Stimulated activated CD4-positive, alpha-beta T cell treated with anti-CD3 and anti-CD28 coated beads, Interleukin-15, amount 100 ng/mL, for 24 hours (primary cell): ENCODE measurements at regions not wholly inside any gene's neighbourhood (a gene's known extent, or its start where the extent isn't known, plus 50 kb on each side); places are given as distances from the start of the nearest gene placed in this dataset.
A peak's percentile ranks its signal among the peaks of the same experiment; 100 is the strongest.
"Not testable (repeated sequence)": the region's sequence is repeated elsewhere in the genome, so short reads cannot be mapped to it uniquely, and the experiment has no call there.

Experiments used
- DNase-seq: peaks from one replicate; pipeline ENCODE4 v3.0.0-alpha.2; 2020

DNA sequence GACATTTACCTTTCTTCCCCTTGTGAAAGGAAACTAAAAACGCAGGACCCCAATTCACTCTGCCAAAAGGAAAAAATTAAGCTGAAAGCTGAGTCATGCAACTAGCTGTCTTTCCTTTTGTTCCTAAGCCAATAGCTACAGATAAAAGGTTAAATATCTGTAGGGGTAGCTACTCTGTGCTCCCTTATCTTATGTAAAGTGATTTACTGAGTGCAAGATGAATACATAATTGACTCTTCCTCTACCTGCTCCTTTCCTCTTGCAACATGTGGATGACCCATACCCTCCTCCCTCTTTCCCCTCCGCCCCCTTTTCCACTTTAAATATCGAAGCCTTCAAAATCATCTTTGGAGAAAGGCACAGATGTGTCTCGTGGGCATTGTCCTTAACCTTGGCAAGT is 68.0 kb upstream of the ZNF157 start:
- no peak for DNase-seq

- DNase-seq: not testable (repeated sequence)
Observed at GRCh38 chrX:47306471-47307023, 63.8 kb upstream of the ZNF157 start.

DNA sequence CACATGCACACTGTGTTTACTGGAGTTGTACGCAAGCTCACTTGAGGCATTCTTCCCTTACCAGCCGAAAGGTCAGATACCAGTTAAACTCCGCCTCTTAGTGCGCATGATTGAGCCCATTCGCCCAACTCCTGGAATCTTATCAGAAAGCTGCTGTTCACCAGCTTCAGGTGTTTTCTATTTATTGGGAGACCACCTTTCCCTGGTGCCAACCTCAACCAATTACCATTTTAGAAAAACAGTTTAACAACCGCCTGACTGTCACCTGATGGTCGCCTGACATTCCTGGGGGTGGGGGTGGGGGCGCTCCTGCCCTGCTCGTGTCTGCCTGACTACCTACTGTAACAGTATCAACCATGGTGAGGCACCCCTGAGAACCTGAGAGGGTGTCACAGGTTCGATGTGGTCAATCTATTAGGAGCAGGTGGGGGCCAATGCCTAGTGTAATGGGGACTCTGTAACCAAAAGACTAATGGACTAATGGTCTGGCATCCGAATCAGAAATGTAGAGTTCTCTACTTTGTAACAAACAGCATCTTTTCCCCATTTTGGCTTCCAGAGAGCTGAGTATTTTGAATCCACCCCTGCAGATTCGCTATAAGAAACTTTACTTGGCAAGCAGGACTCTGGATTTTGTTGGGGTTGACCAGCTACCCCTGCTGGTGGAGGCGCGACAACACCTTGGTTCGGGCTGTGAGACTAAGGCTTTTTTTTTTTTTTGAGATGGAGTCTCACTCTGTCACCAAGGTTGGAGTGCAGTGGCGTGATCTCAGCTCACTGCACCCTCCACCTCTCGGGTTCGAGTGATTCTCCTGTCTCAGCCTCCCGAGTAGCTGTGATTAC is 58.2 kb upstream of the ZNF157 start:
- peak; percentile 53 for DNase-seq

- no peak for DNase-seq
Observed at GRCh38 chrX:47313056-47313455, 57.3 kb upstream of the ZNF157 start.

GRCh38 chrX:47316276-47317025 is 53.9 kb upstream of the ZNF157 start:
- no peak for DNase-seq
